ENCODE measurements at regions not wholly inside any gene's neighbourhood (a gene's known extent, or its start where the extent isn't known, plus 50 kb on each side); places are given as distances from the start of the nearest gene placed in this dataset.

GRCh38 chr7:22549667-22550513 lies 49.9 kb upstream of the STEAP1B start:
- intact Hi-C loops (cut with DNase I) = no loop called here

More at GRCh38 chr7:22549667-22550513, 49.9 kb upstream of the STEAP1B start:
- Histone ChIP-seq H3K4me1 (peaks cover 10% of the 10 kb centered on the region), H3K9me3 (no peaks in the 10 kb centered on the region), H3K36me3 (replicated peaks in 1 of 2; ENCODE audit: insufficient read depth in 1 of 2, low read depth in 2 of 2) (no peaks in the 10 kb centered on the region), H3K27me3 (peaks cover 0 to 7% of the 10 kb centered on the region in 2 donors), H3K27ac (no peak overlapping the region), H3K4me3 (no peak overlapping the region)
- no peak for TF ChIP-seq POLR2A (IDR thresholded peaks at IDR 0.05)
- TF ChIP-seq CTCF (IDR thresholded peaks at IDR 0.05) = peak; percentile 34 to 88 (median 61)
- ATAC-seq (peak; percentile 64), DNase-seq (peak; percentile 30 to 81 (median 58))
- WGBS, 2 donors = 8 to 12% methylated on average over 38 to 48 of the region's 48 CpGs

All from body of pancreas (tissue), 4 donors.